ENCODE measurements at regions not wholly inside any gene's neighbourhood (a gene's known extent, or its start where the extent isn't known, plus 50 kb on each side); places are given as distances from the start of the nearest gene placed in this dataset.
"Not testable (repeated sequence)": the region's sequence is repeated elsewhere in the genome, so short reads cannot be mapped to it uniquely, and the experiment has no call there.

DNA sequence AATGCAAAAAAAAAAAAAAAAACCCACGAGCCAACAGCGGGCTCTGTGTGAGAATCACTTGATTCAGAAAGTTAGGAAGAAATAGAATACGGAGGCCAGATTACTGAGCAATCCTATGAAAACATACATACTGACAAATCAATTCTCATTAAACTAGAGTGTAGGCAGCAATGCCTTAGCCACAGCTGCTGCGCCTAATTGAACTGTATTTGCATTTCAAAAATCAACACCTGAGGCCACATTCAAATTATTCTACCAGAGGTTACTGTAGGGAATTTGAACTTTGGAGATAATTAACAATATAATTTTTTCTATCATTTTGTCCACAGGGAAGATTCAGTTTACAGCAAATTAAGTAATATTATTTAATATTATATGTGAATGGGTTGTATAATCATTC is 138.4 kb upstream of the PLD5 start:
- H3K4me3 Mint-ChIP-seq = no peak overlapping the region
- H3K27ac Mint-ChIP-seq = no peak overlapping the region
- peaks cover 0 to 4% (median 1%) of the 10 kb centered on the region in 6 donors for H3K9me3 Mint-ChIP-seq
- no peaks in the 10 kb centered on the region for H3K27me3 Mint-ChIP-seq (ENCODE audit: low read depth in 3 of 3)
- H3K4me1 Mint-ChIP-seq = no peaks in the 10 kb centered on the region
- no peak for DNase-seq
- H3K36me3 Mint-ChIP-seq = no peaks in the 10 kb centered on the region

DNA sequence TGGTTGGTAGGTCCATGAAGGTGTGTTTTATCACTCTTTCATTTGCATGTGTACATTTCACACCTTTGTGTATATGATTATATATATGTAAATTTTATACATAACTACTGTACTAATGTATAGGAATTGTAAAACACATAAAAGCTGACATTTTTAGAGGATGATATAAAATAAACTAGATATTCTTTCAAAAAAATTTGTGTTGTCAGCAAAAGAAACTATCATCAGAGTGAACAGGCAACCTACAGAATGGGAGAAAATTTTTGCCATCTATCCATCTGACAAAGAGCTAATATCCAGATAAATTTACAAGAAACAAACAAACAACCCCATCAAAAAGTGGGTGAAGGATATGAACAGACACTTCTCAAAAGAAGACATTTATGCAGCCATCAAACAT is 129.3 kb upstream of the PLD5 start:
- H3K27ac Mint-ChIP-seq; H3K4me1 Mint-ChIP-seq; H3K36me3 Mint-ChIP-seq; H3K4me3 Mint-ChIP-seq; DNase-seq; H3K9me3 Mint-ChIP-seq; H3K27me3 Mint-ChIP-seq (ENCODE audit: low read depth in 3 of 3): not testable (repeated sequence)

DNA sequence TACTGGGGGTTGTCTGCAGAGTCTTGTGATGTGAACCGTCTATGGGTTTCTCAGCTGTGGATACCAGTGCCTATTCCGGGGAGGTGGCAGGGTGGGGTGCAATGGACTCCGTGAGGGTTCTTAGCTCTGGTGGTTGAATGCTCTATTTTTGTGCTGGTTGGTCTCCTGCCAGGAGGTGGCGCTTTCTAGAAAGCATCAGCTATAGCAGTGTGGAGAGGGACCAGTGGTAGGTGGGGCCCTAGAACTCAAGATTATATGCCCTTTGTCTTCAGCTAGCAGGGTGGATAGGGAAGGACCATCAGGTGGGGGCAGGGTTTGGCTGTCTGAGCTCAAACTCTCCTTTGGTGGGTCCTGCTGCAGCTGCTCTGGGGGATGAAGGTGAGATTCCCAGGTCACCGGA is 127.3 kb upstream of the PLD5 start:
- Mint-ChIP-seq H3K4me3 (no peak overlapping the region), H3K4me1 (no peaks in the 10 kb centered on the region), H3K27me3 (ENCODE audit: low read depth in 3 of 3) (peaks cover 0 to 3% (median 2%) of the 10 kb centered on the region in 3 donors), H3K36me3 (no peaks in the 10 kb centered on the region), H3K9me3 (peaks cover 0 to 9% (median 3%) of the 10 kb centered on the region in 6 donors), H3K27ac (no peak overlapping the region)
- DNase-seq = no peak

DNA sequence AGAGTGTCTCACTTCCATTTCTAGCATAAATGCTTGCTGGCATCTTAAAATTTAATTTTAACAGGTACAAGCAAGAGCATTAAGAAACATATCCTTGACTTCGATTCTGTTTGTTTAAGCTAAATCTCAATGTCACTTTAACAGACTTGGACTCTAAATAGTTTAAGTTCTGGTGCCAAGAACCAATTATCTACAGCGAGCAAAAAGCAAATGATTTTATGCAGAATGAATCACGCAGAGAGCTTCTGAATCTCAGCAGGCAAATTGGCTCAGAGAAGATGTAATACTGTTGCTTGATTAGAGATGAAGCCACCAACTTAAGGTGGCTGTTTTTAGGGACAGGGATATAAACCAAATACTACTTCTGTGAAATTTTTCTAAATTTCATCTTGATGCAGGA is 117.0 kb upstream of the PLD5 start:
- peaks cover 0 to 4% (median 0%) of the 10 kb centered on the region in 6 donors for H3K9me3 Mint-ChIP-seq
- no peak overlapping the region for H3K4me3 Mint-ChIP-seq
- no peak overlapping the region for H3K27ac Mint-ChIP-seq
- no peak for DNase-seq
- peaks cover 0 to 2% (median 0%) of the 10 kb centered on the region in 3 donors for H3K27me3 Mint-ChIP-seq (ENCODE audit: low read depth in 3 of 3)
- H3K4me1 Mint-ChIP-seq = no peaks in the 10 kb centered on the region
- no peaks in the 10 kb centered on the region for H3K36me3 Mint-ChIP-seq

DNA sequence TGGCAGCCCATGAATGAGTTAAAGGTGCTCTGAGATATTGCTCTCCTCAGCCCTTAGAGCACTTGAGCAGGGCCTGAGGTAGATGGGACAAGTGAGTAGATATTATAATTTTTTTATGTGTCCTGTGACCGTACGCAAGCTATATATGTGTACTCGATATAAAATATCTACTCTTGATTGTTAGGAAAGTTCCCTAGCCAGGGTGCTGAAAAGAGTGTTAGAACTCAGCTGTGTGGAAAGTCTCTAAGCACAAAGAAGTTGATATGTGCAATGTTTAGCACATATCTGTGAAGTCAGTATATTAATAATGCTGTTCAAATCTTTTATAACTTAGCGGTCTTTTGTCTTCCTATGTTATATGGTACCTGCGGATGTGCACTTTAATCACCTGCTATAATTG is 114.6 kb upstream of the PLD5 start:
- Mint-ChIP-seq H3K4me3 (no peak overlapping the region), H3K4me1 (no peaks in the 10 kb centered on the region), H3K9me3 (peaks cover 0 to 4% (median under 1%) of the 10 kb centered on the region in 6 donors), H3K27me3 (ENCODE audit: low read depth in 3 of 3) (peaks cover 0 to 2% (median 0%) of the 10 kb centered on the region in 3 donors), H3K27ac (no peak overlapping the region), H3K36me3 (no peaks in the 10 kb centered on the region)
- DNase-seq = no peak

DNA sequence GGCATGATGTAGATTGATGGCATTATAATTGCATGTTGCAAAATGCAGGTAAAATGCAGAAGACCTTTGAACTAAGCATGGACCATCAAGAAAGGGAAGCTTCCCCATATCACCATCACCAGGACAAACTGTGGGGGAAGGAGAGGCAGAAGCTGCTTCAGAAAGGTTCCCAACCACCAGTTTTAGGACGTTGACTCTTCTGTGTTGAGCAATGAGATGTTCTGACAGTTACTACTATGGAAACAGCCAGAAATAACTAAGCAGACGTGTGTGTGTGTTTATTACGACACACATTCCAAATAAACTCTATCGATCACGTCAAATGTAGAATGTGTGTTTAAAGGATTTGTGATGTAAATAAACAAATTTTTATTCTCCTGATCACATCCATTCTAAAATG is 110.2 kb upstream of the PLD5 start:
- Mint-ChIP-seq H3K9me3 (peaks cover 0 to 7% (median 5%) of the 10 kb centered on the region in 6 donors), H3K4me1 (no peaks in the 10 kb centered on the region), H3K27ac (no peak overlapping the region), H3K27me3 (ENCODE audit: low read depth in 3 of 3) (peaks cover 0 to 2% (median 0%) of the 10 kb centered on the region in 3 donors), H3K36me3 (no peaks in the 10 kb centered on the region), H3K4me3 (no peak overlapping the region)
- DNase-seq = no peak

DNA sequence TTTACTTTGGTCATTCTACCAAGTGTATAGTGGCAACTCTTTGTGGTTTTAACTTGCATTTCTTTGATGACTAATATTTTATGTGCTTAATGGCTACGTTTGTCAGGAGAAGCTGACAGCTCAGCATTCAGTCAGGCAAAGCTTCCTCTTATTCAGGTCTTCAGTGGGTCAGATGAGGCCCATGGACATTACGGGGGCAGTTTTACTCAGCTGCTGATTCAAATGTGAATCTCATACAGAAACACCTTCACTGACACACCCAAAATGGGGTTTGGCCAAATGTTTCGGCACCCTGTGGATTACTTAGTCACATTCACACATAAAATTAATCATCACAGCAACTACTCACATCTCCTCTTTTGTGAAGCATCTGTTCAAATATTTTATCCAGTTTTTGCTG is 104.9 kb upstream of the PLD5 start:
- no peaks in the 10 kb centered on the region for H3K36me3 Mint-ChIP-seq
- no peaks in the 10 kb centered on the region for H3K4me1 Mint-ChIP-seq
- H3K27ac Mint-ChIP-seq = no peak overlapping the region

DNA sequence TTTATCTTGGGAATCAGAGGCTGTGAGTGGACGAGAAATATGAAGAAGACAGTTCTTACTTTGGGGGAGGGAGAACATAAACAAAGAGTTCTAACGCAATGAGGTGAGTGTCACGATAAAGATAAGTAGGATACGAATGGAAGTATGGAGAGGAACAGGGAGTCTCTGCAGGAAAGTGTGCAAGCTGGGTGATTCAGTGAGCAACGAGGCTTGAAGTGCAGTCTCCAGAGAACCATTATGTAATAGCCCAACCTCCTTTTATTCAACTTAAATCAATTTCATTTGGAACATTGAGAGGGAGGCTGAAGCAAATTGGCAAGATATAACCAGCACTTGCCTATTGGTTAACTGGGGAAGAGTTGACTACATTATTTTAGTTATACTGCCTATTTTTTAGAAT is 99.3 kb upstream of the PLD5 start:
- Mint-ChIP-seq H3K4me3 (no peak overlapping the region), H3K36me3 (no peaks in the 10 kb centered on the region), H3K9me3 (peaks cover 0 to 12% (median 3%) of the 10 kb centered on the region in 6 donors), H3K27me3 (ENCODE audit: low read depth in 3 of 3) (peaks cover 0 to 2% (median 0%) of the 10 kb centered on the region in 3 donors), H3K4me1 (no peaks in the 10 kb centered on the region), H3K27ac (no peak overlapping the region)
- no peak for DNase-seq

More for the DNA sequence above, 104.9 kb upstream of the PLD5 start:
- no peak for DNase-seq
- H3K4me3 Mint-ChIP-seq = no peak overlapping the region
- peaks cover 1 to 15% (median 4%) of the 10 kb centered on the region in 6 donors for H3K9me3 Mint-ChIP-seq
- no peaks in the 10 kb centered on the region for H3K27me3 Mint-ChIP-seq (ENCODE audit: low read depth in 3 of 3)

DNA sequence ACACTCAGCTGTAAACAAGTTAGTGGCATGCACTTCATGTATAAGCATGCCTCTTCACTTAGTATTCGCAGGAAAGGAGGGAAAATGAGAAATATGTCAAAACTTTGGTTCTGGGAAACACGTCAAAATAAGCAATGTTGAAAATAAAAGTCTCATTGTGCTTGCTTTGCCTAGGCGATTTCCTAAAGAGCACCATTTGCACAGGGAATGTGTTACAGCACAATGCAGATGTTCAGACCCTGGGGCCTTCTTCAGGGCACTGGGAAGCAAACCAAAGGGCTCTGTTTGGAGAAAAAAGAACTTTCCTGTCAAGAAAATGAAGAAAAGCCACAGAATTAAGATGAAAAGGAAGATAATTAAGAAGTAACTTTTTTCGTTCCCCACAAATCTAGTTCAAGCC is 98.6 kb upstream of the PLD5 start:
- Mint-ChIP-seq H3K9me3 (peaks cover 0 to 12% (median 4%) of the 10 kb centered on the region in 6 donors), H3K4me3 (no peak overlapping the region), H3K4me1 (no peaks in the 10 kb centered on the region), H3K27ac (no peak overlapping the region), H3K36me3 (no peaks in the 10 kb centered on the region), H3K27me3 (ENCODE audit: low read depth in 3 of 3) (peaks cover 0 to 2% (median 0%) of the 10 kb centered on the region in 3 donors)
- DNase-seq = no peak

DNA sequence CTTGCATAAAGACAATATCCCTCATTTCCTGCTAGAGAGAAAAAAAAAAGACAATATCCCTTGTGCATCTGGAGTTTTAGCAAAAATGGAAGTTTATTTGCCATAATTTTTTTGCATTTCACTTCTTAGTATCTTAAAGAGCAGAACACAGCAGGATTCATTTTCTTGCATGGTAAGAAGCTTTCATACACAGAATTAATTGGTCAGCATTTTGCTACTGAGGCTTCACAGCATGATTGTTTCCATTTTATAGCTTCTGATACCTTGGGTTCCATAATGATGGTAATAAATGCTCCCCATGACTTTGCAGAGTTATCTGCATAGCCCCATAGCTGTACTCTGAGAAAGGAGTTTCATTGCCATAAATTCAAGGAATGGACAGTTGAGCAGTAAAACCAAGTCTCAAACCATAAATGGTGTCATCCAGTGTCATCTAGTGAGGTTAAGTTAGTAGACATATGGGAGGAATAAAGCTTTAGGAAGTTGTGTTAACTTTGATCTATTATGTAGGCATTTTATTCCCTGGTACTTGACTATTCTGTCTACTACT is 88.8 kb upstream of the PLD5 start:
- DNase-seq = no peak
- H3K27ac Mint-ChIP-seq = no peak overlapping the region
- no peak overlapping the region for H3K4me3 Mint-ChIP-seq
- H3K36me3 Mint-ChIP-seq = no peaks in the 10 kb centered on the region
- no peaks in the 10 kb centered on the region for H3K4me1 Mint-ChIP-seq
- H3K9me3 Mint-ChIP-seq = peaks cover 0 to 10% (median 3%) of the 10 kb centered on the region in 6 donors
- H3K27me3 Mint-ChIP-seq (ENCODE audit: low read depth in 3 of 3) = peaks cover 0 to 9% (median 3%) of the 10 kb centered on the region in 3 donors

DNA sequence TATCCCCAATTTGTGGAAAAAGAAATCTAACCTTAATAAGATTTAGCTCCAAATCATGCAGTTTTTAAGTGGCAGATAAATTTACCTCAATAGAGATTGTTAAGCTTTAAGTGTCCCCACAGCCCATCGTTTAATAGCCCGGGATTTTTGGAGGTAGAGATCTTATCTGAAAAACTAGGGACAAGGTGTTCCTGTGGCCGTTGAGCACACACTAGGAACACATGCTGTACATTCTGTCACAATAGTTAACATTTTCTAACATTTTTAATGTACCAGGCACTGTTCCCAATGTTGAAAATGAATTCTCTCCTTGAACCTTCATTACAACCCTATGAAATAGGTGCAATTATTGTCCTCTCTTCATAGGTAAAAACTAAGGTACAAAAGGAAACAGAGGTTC is 85.7 kb upstream of the PLD5 start:
- H3K27ac Mint-ChIP-seq = no peak overlapping the region
- H3K36me3 Mint-ChIP-seq = no peaks in the 10 kb centered on the region
- H3K9me3 Mint-ChIP-seq = peaks cover 0 to 12% (median 2%) of the 10 kb centered on the region in 6 donors
- peaks cover 0 to 9% (median 3%) of the 10 kb centered on the region in 3 donors for H3K27me3 Mint-ChIP-seq (ENCODE audit: low read depth in 3 of 3)
- H3K4me1 Mint-ChIP-seq = no peaks in the 10 kb centered on the region
- no peak overlapping the region for H3K4me3 Mint-ChIP-seq
- DNase-seq = no peak

DNA sequence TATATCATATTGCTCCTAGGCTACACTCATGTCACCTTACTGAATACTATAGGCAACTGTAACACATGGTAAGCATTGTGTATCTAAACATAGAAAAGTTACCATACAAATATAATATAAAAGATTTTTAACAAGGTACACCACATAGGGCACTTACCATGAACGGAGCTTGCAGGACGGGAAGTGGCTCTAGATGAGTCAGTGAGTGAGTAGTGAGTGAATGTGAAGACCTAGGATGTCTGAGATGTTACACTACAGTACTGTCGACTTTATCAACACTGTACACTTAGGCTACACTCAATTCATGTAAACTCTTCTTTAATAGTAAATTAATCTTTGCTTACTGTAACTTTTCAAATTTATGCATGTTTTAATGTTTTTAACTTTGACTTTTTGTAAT is 81.0 kb upstream of the PLD5 start:
- H3K9me3 Mint-ChIP-seq = peaks cover 0 to 15% (median 0%) of the 10 kb centered on the region in 6 donors
- no peaks in the 10 kb centered on the region for H3K27me3 Mint-ChIP-seq (ENCODE audit: low read depth in 3 of 3)
- H3K4me1 Mint-ChIP-seq = no peaks in the 10 kb centered on the region
- DNase-seq = no peak
- H3K4me3 Mint-ChIP-seq = no peak overlapping the region
- no peaks in the 10 kb centered on the region for H3K36me3 Mint-ChIP-seq
- no peak overlapping the region for H3K27ac Mint-ChIP-seq

DNA sequence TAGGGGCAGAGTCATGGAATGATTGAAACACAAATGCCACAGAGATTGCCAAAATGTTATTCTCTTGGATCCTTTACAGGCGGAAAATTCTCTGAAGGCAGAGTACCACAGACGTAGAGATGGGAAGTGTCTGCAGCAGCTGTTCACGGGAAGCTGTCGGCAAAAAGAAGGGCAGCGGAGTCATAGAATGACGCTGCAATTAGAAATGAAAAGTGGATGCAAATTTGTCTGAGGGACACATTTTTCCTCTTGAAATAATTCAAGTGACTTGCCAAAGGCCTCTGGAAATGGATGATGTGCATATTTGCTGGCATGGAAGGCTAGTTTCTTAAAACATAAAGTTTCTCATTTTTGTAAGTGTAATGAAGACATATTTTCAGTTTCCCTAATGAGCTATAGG is 77.5 kb upstream of the PLD5 start:
- peaks cover 7 to 32% (median 9%) of the 10 kb centered on the region in 6 donors for H3K9me3 Mint-ChIP-seq
- no peaks in the 10 kb centered on the region for H3K4me1 Mint-ChIP-seq
- no peaks in the 10 kb centered on the region for H3K27me3 Mint-ChIP-seq (ENCODE audit: low read depth in 3 of 3)
- H3K36me3 Mint-ChIP-seq = peaks cover 0 to 6% (median 0%) of the 10 kb centered on the region in 3 donors
- DNase-seq = no peak
- no peak overlapping the region for H3K4me3 Mint-ChIP-seq
- H3K27ac Mint-ChIP-seq = no peak overlapping the region

DNA sequence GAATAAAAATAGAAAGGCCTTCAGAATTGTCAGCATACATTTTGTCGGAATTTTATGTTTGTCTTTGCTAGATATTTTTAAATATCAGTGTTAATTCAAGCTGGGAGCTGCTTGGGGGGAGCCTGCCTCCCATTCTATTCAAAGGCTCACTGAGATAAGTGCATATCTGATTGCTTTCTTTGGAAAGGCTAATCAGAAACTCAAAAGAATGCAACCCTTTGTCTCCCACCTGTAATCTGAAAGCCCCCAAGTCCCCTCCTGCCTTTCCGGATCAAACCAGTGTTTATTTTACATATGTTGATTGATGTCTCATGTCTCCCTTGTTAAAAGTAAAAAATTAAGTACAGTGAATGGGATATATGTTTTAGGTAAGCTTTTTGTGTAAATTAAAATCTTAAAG is 69.3 kb upstream of the PLD5 start:
- H3K4me3 Mint-ChIP-seq; H3K27ac Mint-ChIP-seq; H3K36me3 Mint-ChIP-seq; H3K27me3 Mint-ChIP-seq (ENCODE audit: low read depth in 3 of 3); H3K4me1 Mint-ChIP-seq; DNase-seq: not testable (repeated sequence)
- H3K9me3 Mint-ChIP-seq = peaks cover 13 to 24% (median 16%) of the 10 kb centered on the region in 6 donors

DNA sequence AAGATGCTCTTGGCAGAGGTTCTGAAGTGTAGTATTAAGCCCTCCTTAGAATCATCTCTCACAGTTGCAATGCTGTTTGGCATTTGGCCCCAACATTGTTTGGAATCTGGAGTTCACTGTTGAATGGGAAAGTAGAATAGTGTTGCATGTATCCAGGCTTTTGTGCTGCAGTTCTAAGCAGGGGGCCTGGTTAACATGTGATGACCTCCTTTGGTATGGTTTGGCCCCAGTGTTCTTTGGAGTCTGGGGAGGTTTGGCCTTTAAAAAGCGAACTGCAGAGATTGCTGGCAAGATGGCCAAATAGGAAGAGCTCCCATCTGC is 61.8 kb upstream of the PLD5 start:
- H3K27ac Mint-ChIP-seq = no peak overlapping the region
- H3K9me3 Mint-ChIP-seq = peaks cover 0 to 5% (median 2%) of the 10 kb centered on the region in 6 donors
- no peak for DNase-seq
- H3K4me1 Mint-ChIP-seq = no peaks in the 10 kb centered on the region
- no peak overlapping the region for H3K4me3 Mint-ChIP-seq
- no peaks in the 10 kb centered on the region for H3K36me3 Mint-ChIP-seq
- peaks cover 0 to 3% (median 0%) of the 10 kb centered on the region in 3 donors for H3K27me3 Mint-ChIP-seq (ENCODE audit: low read depth in 3 of 3)

All from immature natural killer cell (primary cell).